Natural killer cell treated with Interleukin-12 subunit alpha and Interleukin-12 subunit beta and Interleukin-15 and Interleukin-18, amount 100 ng/mL, for 72 hours (primary cell): ENCODE measurements at regions not wholly inside any gene's neighbourhood (a gene's known extent, or its start where the extent isn't known, plus 50 kb on each side); places are given as distances from the start of the nearest gene placed in this dataset.
"Not testable (repeated sequence)": the region's sequence is repeated elsewhere in the genome, so short reads cannot be mapped to it uniquely, and the experiment has no call there.

Experiments
- ATAC-seq, 2 donors: fragments of 150-1000 bp; cut with Tn5 transposase in 1 of 2; sonication (Bioruptor Pico), chemical (Tn5 transposase) in 1 of 2; 2 replicates each; pipeline ENCODE4 v1.10.0; 2021
- DNase-seq: peaks from one replicate; pipeline ENCODE4 v3.0.0; 2022; ENCODE audit warnings: low spot score
- H3K27ac Mint-ChIP-seq, 2 donors: 1 replicate in 1 of 2; 2 replicates in 1 of 2; pipeline ENCODE4 v1.8.0; 2022; ENCODE audit warnings: mixed read lengths in 2 of 2, mild to moderate bottlenecking in 1 of 2, moderate library complexity in 1 of 2
- H3K27me3 Mint-ChIP-seq, 2 donors: 1 replicate in 1 of 2; 2 replicates in 1 of 2; pipeline ENCODE4 v1.8.0; 2022; ENCODE audit warnings: mixed read lengths in 2 of 2
- H3K36me3 Mint-ChIP-seq: one replicate; pipeline ENCODE4 v1.8.0; 2022; ENCODE audit warnings: mixed read lengths
- H3K4me1 Mint-ChIP-seq, 2 donors: 1 replicate in 1 of 2; 2 replicates in 1 of 2; pipeline ENCODE4 v1.8.0; 2022; ENCODE audit warnings: low read depth in 2 of 2, mixed read lengths in 2 of 2, mild to moderate bottlenecking in 1 of 2
- H3K4me3 Mint-ChIP-seq: one replicate; pipeline ENCODE4 v1.8.0; 2022; ENCODE audit warnings: mixed read lengths
- H3K9me3 Mint-ChIP-seq: 2 replicates; pipeline ENCODE4 v1.8.0; 2022; ENCODE audit warnings: mixed read lengths

DNA sequence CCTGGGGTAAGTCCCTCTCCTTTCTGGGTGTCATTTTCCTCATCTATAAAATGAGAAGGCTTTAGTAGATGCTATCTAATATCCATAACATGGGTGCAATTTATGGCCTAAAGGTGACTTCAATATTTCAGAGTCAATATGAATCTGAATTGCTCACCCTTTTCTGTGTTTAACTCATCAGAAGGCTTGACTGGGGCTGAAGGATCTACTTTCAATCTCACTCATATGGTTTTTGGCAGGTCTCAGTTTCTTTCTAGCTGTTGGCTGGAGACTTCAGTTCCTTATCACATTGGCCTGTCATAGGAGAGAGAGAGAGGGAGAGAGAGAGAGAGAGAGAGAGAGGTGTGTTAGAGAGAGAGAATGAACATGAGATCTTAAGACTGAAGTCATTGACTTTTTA, 343.7 kb upstream of the MEX3C start:
- peaks cover 3% of the 10 kb centered on the region for H3K9me3 Mint-ChIP-seq
- peaks cover 5 to 6% of the 10 kb centered on the region in 2 donors for H3K4me1 Mint-ChIP-seq
- H3K4me3 Mint-ChIP-seq: no peak overlapping the region
- H3K27me3 Mint-ChIP-seq: peaks cover 20 to 22% of the 10 kb centered on the region in 2 donors
- peak; percentile 46 to 63 for ATAC-seq
- no peaks in the 10 kb centered on the region for H3K36me3 Mint-ChIP-seq
- no peak for DNase-seq
- H3K27ac Mint-ChIP-seq: no peak overlapping the region

DNA sequence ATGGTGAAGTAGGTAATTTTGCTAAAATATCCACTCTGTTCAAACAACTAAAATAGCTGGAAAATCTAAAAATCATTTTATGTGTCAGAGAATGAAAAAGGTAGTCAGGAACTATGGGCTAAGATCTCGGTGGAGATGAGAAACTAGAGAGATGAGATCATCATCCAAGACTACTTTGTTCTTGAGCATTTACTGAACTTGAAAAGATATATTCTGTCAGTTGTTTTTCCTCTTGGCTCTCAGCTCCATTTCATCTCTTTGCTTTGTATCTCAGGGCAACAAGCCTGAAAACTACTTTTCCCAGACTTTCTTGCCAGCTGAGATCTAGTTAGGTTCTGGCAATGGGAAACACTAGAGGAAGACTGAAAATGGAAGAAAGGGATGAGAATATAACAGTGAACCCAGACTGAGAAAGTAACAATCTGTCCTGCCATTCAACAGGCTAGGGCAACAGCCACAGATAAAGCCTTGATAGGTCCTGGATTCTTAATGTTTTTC, 346.2 kb upstream of the MEX3C start:
- H3K4me1 Mint-ChIP-seq: peaks cover 5 to 6% of the 10 kb centered on the region in 2 donors
- no peak for DNase-seq
- peaks cover 20 to 29% of the 10 kb centered on the region in 2 donors for H3K27me3 Mint-ChIP-seq
- H3K4me3 Mint-ChIP-seq: no peak overlapping the region
- H3K27ac Mint-ChIP-seq: no peak overlapping the region
- no peak for ATAC-seq
- peaks cover 3% of the 10 kb centered on the region for H3K9me3 Mint-ChIP-seq
- H3K36me3 Mint-ChIP-seq: no peaks in the 10 kb centered on the region

DNA sequence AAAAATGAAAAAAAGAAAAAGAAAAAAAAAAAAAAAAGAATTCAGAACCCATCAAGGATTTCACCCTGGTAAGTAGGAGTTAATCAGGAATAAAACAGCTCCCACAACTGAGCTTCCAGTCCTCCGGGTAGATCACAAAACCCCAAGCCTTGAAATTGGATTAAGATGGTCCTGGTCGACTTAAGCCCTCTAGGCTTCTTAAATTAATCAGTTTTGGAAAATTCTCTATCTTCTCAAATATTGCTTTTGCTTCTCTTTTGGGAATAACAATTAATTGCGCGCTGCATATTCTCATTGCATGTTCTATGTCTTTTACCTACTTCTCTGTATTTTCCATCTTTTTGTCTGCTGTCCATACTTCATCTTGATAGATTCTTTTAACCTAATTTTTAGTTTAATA, 348.0 kb upstream of the MEX3C start:
- no peak overlapping the region for H3K4me3 Mint-ChIP-seq
- no peaks in the 10 kb centered on the region for H3K36me3 Mint-ChIP-seq
- peaks cover 13 to 29% of the 10 kb centered on the region in 2 donors for H3K27me3 Mint-ChIP-seq
- H3K9me3 Mint-ChIP-seq: peaks cover 3% of the 10 kb centered on the region
- peaks cover 5 to 6% of the 10 kb centered on the region in 2 donors for H3K4me1 Mint-ChIP-seq
- H3K27ac Mint-ChIP-seq: no peak overlapping the region
- ATAC-seq: no peak
- no peak for DNase-seq

DNA sequence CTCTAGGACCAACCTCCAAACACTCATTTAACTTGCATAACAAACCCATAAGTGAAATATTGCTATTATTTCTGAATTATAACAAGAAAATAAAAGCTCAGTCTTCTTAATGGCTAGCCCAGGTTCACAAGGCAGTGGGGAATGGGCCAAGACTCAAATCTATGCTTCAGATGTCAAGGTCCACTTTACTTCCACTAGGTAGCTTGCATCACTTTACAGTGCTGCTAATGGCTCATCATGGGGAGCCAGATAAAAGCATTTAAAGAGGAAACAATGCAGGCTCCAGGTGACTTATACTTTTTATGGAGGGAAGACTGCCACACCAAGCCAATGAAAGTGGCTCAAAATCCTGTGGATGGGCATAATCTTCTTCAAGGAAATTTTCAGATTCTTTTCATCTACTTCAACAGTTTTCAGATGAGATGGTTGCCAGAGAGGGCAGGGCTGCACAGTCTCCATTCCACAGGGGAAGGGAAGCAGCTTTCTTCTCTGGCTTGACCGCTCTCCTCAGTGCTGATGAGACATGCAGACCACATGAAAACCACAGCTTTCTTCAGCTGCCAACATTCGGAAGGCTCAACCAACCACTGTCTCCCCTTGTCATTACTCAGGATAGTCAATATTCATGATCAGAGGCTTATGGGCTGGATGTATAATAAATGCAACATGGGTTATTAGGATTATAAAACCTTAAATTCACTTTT, 361.9 kb upstream of the MEX3C start:
- peaks cover 26 to 43% of the 10 kb centered on the region in 2 donors for H3K27me3 Mint-ChIP-seq
- no peaks in the 10 kb centered on the region for H3K4me1 Mint-ChIP-seq
- peaks cover 6% of the 10 kb centered on the region for H3K36me3 Mint-ChIP-seq
- no peak overlapping the region for H3K4me3 Mint-ChIP-seq
- H3K9me3 Mint-ChIP-seq: peaks cover 3% of the 10 kb centered on the region
- ATAC-seq: no peak
- no peak overlapping the region for H3K27ac Mint-ChIP-seq
- no peak for DNase-seq

DNA sequence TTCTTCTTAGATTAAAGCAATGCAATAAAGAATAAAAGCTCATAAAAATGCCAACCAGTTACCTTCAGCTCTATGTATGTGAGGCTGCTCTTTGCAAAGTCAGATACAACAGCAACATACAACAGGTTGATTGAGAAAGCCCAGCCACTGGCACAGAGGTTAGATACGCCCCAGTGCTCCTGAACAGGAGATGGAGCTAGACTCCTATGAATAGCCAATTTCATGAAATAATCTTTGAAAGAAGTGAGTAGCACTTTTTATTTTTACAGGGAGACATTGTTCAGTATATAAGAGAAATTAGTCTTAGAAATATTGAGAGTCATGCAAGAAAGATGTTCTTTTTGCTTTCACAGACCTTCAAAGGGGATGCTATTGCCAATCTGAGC, 362.4 kb upstream of the MEX3C start:
- Mint-ChIP-seq H3K27ac (no peak overlapping the region), H3K4me1 (no peaks in the 10 kb centered on the region), H3K36me3 (peaks cover 5% of the 10 kb centered on the region), H3K9me3 (peaks cover 3% of the 10 kb centered on the region), H3K4me3 (no peak overlapping the region), H3K27me3 (peaks cover 27 to 48% of the 10 kb centered on the region in 2 donors)
- ATAC-seq: no peak
- DNase-seq: no peak

DNA sequence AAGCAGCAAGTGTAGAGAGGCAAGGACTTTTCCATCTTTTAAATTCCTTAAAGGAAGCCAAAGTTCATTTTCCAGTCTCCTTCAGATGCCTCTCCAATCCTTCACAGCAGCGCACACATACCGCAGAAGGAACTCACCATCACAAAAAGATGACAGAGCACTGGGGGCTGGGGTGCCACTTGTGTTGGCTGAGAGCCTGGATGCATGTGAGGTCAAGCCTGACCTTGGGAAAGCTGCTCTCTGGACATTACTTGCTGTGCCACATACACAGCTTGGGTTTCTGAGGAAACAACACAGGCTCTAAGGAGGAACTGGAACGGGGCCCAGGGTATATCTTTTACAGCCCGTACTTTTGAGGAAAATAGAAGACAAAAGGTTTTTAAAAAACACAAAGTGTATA, 364.3 kb upstream of the MEX3C start:
- peaks cover 3% of the 10 kb centered on the region for H3K9me3 Mint-ChIP-seq
- ATAC-seq: no peak

DNA sequence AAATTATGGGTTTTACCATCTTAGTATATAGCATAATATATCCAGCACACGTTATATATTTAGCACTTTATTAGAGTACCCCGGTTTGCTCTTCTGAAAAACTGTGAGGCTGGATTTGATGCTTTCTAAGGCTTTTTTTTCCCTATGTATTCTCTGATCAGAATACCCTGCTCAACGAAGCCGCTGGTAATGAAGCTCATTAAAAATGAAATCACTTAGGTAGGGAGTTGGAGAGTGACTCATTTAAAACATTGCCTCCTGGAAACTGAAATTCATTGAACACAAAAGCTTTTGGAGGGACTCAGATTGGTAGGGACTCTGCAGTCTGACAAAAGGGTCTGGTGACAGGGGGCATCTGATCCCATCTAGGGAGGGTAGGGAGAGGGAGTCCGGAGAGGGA, 365.4 kb upstream of the MEX3C start:
- Mint-ChIP-seq H3K27me3 (peaks cover 23 to 37% of the 10 kb centered on the region in 2 donors), H3K36me3 (no peaks in the 10 kb centered on the region), H3K27ac (no peak overlapping the region), H3K4me1 (no peaks in the 10 kb centered on the region), H3K9me3 (no peaks in the 10 kb centered on the region), H3K4me3 (no peak overlapping the region)
- DNase-seq: no peak
- ATAC-seq: no peak

More for the DNA sequence above, 364.3 kb upstream of the MEX3C start:
- DNase-seq: no peak
- Mint-ChIP-seq H3K36me3 (peaks cover 5% of the 10 kb centered on the region), H3K27ac (no peak overlapping the region), H3K4me1 (no peaks in the 10 kb centered on the region), H3K27me3 (peaks cover 28 to 47% of the 10 kb centered on the region in 2 donors), H3K4me3 (no peak overlapping the region)

DNA sequence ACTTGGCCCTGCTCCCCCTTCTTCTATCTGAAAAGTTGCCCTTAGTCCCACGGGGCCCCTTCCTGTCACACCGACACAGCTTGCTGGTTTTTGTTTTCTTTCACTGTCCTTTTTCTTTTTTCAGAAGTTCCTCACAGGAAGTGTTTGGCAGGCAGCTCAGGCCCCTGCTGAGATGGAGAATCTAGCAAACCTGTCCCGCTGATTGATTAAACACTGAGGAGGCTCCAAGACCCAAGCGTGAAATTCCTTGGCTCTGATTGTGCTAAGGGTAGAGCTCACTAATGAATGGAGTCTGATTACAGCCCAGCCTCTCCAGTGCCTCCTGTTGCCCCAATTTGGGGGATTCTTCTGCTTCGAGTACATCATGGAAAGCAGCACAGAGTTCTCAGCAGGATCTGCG, 365.9 kb upstream of the MEX3C start:
- Mint-ChIP-seq H3K36me3 (no peaks in the 10 kb centered on the region), H3K4me3 (no peak overlapping the region), H3K27me3 (peaks cover 20 to 36% of the 10 kb centered on the region in 2 donors)

DNA sequence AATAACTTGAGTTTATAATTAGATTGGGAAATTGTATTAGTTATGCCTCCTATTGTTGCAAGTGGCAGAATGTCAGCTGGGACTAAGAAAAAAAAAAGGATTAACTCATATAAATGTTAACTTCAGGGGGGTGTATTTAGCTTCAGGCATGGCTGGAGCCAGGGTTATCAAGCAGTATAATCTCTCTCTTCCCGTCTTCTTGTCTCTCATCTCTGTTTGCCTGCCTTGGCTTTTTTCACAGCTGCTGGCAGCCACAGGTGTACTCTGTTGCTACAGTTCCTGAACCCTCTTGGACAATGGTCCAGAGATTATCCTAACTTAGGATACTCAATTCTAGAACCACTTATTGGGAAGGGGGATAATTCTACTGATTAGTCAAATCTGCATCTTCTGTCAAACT, 370.7 kb upstream of the MEX3C start:
- Mint-ChIP-seq H3K4me1 (no peaks in the 10 kb centered on the region), H3K4me3 (no peak overlapping the region), H3K9me3 (no peaks in the 10 kb centered on the region), H3K36me3 (no peaks in the 10 kb centered on the region), H3K27me3 (peaks cover 13 to 25% of the 10 kb centered on the region in 2 donors), H3K27ac (no peak overlapping the region)
- ATAC-seq (no peak), DNase-seq (no peak)

More for the DNA sequence above, 365.9 kb upstream of the MEX3C start:
- H3K27ac Mint-ChIP-seq: no peak overlapping the region
- H3K4me1 Mint-ChIP-seq: no peaks in the 10 kb centered on the region
- ATAC-seq (no peak), DNase-seq (no peak)
- no peaks in the 10 kb centered on the region for H3K9me3 Mint-ChIP-seq

DNA sequence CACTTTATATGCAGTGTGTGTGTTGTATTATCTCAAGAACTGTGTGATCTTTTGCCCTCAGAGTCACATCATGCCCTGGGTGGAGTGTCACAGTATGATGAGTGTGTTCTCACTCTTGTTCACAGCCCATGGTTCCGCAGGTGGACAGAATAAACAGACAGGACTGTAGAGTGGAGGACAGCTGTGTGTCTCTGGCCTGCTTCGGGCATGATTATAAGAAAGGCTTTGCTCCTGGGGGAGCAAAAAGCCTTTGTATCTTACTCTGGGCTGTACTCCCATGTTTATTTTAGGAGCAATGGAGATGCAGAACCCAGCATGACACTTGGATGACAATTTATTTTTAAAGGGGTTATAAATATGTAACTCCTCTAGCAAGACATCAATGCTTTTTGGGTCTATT, 371.7 kb upstream of the MEX3C start:
- Mint-ChIP-seq H3K27me3 (peaks cover 14 to 16% of the 10 kb centered on the region in 2 donors), H3K27ac (no peak overlapping the region), H3K9me3 (peaks cover 2% of the 10 kb centered on the region), H3K4me3 (no peak overlapping the region), H3K4me1 (no peaks in the 10 kb centered on the region), H3K36me3 (no peaks in the 10 kb centered on the region)
- no peak for DNase-seq
- no peak for ATAC-seq

DNA sequence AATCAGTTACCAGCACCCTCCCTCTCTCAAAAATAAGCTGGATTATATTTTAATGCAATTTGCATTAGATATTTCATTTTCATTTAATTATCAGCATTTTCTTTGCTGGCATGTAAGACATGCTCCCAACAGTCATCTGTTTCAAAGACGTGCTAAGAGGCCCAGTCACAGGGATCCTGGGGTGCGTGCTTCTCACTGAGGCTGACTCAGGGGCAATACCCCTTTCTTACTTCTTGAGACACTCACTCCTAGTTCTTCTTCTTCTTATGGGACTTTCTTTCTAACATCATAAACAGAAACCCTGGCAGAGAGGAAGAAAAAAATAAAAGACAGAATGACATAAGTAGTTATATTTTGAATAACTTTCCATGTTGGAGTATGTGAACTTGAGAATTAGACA, 372.1 kb upstream of the MEX3C start:
- H3K27ac Mint-ChIP-seq: no peak overlapping the region
- DNase-seq (no peak), ATAC-seq (no peak)
- peaks cover 12 to 13% of the 10 kb centered on the region in 2 donors for H3K27me3 Mint-ChIP-seq
- peaks cover 4% of the 10 kb centered on the region for H3K9me3 Mint-ChIP-seq
- H3K4me3 Mint-ChIP-seq: no peak overlapping the region
- H3K4me1 Mint-ChIP-seq: no peaks in the 10 kb centered on the region
- H3K36me3 Mint-ChIP-seq: no peaks in the 10 kb centered on the region

DNA sequence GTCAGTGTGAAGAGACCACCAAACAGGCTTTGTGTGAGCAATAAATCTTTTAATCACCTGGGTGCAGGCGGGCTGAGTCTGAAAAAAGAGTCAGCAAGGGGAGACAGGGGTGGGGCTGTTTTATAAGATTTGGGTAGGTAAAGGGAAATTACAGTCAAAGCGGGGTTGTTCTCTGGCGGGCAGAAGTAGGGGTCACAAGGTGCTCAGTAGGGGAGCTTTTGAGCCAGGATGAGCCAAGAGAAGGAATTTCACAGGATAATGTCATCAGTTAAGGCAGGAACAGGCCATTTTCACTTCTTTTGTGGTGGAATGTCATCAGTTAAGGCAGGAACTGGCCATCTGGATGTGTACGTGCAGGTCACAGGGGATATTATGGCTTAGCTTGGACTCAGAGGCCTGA, 372.6 kb upstream of the MEX3C start:
- not testable (repeated sequence) for H3K4me1 Mint-ChIP-seq

DNA sequence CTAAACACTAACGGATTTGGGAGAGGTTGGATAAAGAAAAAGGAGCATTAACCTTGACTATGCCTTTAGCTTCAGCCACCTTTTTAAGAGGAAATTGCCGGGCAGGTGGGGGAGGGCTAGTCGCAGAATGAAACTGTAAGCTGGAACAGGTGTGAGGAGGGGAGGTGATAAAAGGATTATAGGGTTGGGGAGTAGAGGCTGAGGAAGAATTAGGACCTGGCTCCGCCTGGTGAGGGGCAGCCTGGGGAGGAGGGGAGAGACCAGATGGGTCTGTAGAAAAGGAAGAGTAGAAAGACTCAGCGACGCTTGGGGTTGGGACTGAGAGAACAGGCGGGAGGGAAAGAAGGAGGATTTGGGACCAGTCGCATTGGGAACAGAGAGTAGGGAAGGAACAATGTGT, 376.4 kb upstream of the MEX3C start:
- H3K9me3 Mint-ChIP-seq, H3K4me3 Mint-ChIP-seq, H3K27ac Mint-ChIP-seq, ATAC-seq, H3K36me3 Mint-ChIP-seq, DNase-seq, H3K4me1 Mint-ChIP-seq, H3K27me3 Mint-ChIP-seq: not testable (repeated sequence)

More for the DNA sequence above, 372.6 kb upstream of the MEX3C start:
- H3K36me3 Mint-ChIP-seq, H3K9me3 Mint-ChIP-seq, DNase-seq, ATAC-seq, H3K27ac Mint-ChIP-seq, H3K4me3 Mint-ChIP-seq: not testable (repeated sequence)
- H3K27me3 Mint-ChIP-seq: peaks cover 7 to 12% of the 10 kb centered on the region in 2 donors

DNA sequence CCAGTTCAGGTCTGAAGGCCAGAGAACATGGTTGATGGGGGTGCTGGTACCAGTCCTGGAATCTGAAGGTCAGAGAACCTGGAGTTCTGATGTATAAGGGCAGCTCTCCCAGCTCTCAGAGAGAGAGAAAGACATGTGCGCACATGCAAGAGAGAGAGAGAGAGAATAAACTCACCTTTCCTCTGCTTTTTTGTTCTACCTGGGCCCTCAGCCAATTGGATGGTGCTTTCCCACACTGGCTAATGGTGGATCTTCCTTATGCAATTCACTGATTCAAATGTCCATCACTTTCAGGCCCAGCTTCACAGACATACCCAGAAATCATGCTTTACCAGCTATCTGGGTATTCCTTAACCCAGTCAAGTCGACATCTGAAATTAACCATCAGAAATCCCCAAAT, 377.7 kb upstream of the MEX3C start:
- H3K9me3 Mint-ChIP-seq: peaks cover 4% of the 10 kb centered on the region
- no peaks in the 10 kb centered on the region for H3K36me3 Mint-ChIP-seq
- ATAC-seq (no peak), DNase-seq (no peak)
- H3K4me3 Mint-ChIP-seq: no peak overlapping the region
- H3K27ac Mint-ChIP-seq: no peak overlapping the region
- H3K4me1 Mint-ChIP-seq: no peaks in the 10 kb centered on the region
- H3K27me3 Mint-ChIP-seq: peaks cover 5 to 9% of the 10 kb centered on the region in 2 donors
